ENCODE measurements at regions not wholly inside any gene's neighbourhood (a gene's known extent, or its start where the extent isn't known, plus 50 kb on each side); places are given as distances from the start of the nearest gene placed in this dataset.

GRCh38 chr18:10119991-10120390 is 206.2 kb downstream of the VAPA start:
- in situ Hi-C loops (cut with MboI; ENCODE audit: low sequenced_read_pairs, unreplicated experiment) = no loop called here
- DNase-seq (ENCODE audit: low spot score) = no peak
- TF ChIP-seq CTCF (IDR thresholded peaks at IDR 0.05; ENCODE audit: borderline replicate concordance, control extremely low read depth, extremely low read depth, insufficient read depth, missing control alignments) = no peak

- DNase-seq (ENCODE audit: low spot score) = no peak
- in situ Hi-C loops (cut with MboI; ENCODE audit: low sequenced_read_pairs, unreplicated experiment) = no loop called here
- no peak for TF ChIP-seq CTCF (IDR thresholded peaks at IDR 0.05; ENCODE audit: borderline replicate concordance, control extremely low read depth, extremely low read depth, insufficient read depth, missing control alignments)
Measured at GRCh38 chr18:10120622-10121021, 206.8 kb downstream of the VAPA start.

GRCh38 chr18:10121028-10121427 is 207.2 kb downstream of the VAPA start:
- in situ Hi-C loops (cut with MboI; ENCODE audit: low sequenced_read_pairs, unreplicated experiment) = no loop called here
- TF ChIP-seq CTCF (IDR thresholded peaks at IDR 0.05; ENCODE audit: borderline replicate concordance, control extremely low read depth, extremely low read depth, insufficient read depth, missing control alignments) = no peak

GRCh38 chr18:10121786-10122515 is 208.1 kb downstream of the VAPA start:
- in situ Hi-C loops (cut with MboI; ENCODE audit: low sequenced_read_pairs, unreplicated experiment) = no loop called here
- no peak for DNase-seq (ENCODE audit: low spot score)
- no peak for TF ChIP-seq CTCF (IDR thresholded peaks at IDR 0.05; ENCODE audit: borderline replicate concordance, control extremely low read depth, extremely low read depth, insufficient read depth, missing control alignments)

More at GRCh38 chr18:10121028-10121427, 207.2 kb downstream of the VAPA start:
- DNase-seq (ENCODE audit: low spot score) = no peak

GRCh38 chr18:10122988-10123950 is 209.5 kb downstream of the VAPA start:
- DNase-seq (ENCODE audit: low spot score) = no peak
- TF ChIP-seq CTCF (IDR thresholded peaks at IDR 0.05; ENCODE audit: borderline replicate concordance, control extremely low read depth, extremely low read depth, insufficient read depth, missing control alignments) = no peak
- in situ Hi-C loops (cut with MboI; ENCODE audit: low sequenced_read_pairs, unreplicated experiment) = no loop called here

GRCh38 chr18:10124071-10124470 is 210.3 kb downstream of the VAPA start:
- in situ Hi-C loops (cut with MboI; ENCODE audit: low sequenced_read_pairs, unreplicated experiment) = no loop called here
- DNase-seq (ENCODE audit: low spot score) = no peak
- no peak for TF ChIP-seq CTCF (IDR thresholded peaks at IDR 0.05; ENCODE audit: borderline replicate concordance, control extremely low read depth, extremely low read depth, insufficient read depth, missing control alignments)
